Activated CD8-positive, alpha-beta T cell treated with anti-CD3 and anti-CD28 coated beads for 36 hours (primary cell): ENCODE measurements at regions not wholly inside any gene's neighbourhood (a gene's known extent, or its start where the extent isn't known, plus 50 kb on each side); places are given as distances from the start of the nearest gene placed in this dataset.

Experiments
- ATAC-seq: fragments of 200-7000 bp; cut with Tn5 transposase; one replicate; pipeline ENCODE4 v1.10.0; 2021; ENCODE audit warnings: mild to moderate bottlenecking, moderate library complexity
- CTCF ChIA-PET: fragments of 350-600 bp; sonication (Branson Sonifier 250); formaldehyde crosslinking; loops from one replicate; lab custom pipeline; 2021; ENCODE audit warnings: antibody characterized with exemption; lab: Charles Lee
- POLR2A ChIA-PET: fragments of 350-600 bp; sonication (Branson Sonifier 250); formaldehyde crosslinking; loops from one replicate; lab custom pipeline; 2021; ENCODE audit warnings: antibody characterized with exemption; lab: Charles Lee
- DNase-seq: peaks from one replicate; pipeline ENCODE4 v3.0.0-alpha.2; 2020
- H3K27ac Mint-ChIP-seq: one replicate; pipeline ENCODE4 v1.8.0; 2021; ENCODE audit warnings: mild to moderate bottlenecking, mixed read lengths
- H3K27me3 Mint-ChIP-seq: one replicate; pipeline ENCODE4 v1.8.0; 2021; ENCODE audit warnings: mixed read lengths
- H3K36me3 Mint-ChIP-seq: one replicate; pipeline ENCODE4 v1.8.0; 2021; ENCODE audit warnings: low read depth, mixed read lengths
- H3K4me1 Mint-ChIP-seq: one replicate; pipeline ENCODE4 v1.8.0; 2021; ENCODE audit warnings: low read depth, mixed read lengths
- H3K4me3 Mint-ChIP-seq: one replicate; pipeline ENCODE4 v1.8.0; 2021; ENCODE audit warnings: mild to moderate bottlenecking, moderate library complexity, mixed read lengths
- H3K9me3 Mint-ChIP-seq: one replicate; pipeline ENCODE4 v1.8.0; 2021; ENCODE audit warnings: mixed read lengths
- intact Hi-C: fragments of 100-400 bp; cut with micrococcal nuclease; formaldehyde crosslinking; loops from one replicate; pipeline ENCODE4 v1.10.0; 2022
- TF ChIP-seq, protein P1 (sequence below): fragments of 200-600 bp; IDR thresholded peaks from one replicate; pipeline ENCODE4 v1.8.0; 2022; ENCODE audit warnings: antibody characterized with exemption, mild to moderate bottlenecking

- intact Hi-C loops = no loop called here
- H3K9me3 Mint-ChIP-seq = peaks cover 7% of the 10 kb centered on the region
- POLR2A ChIA-PET = no interaction called here
These were observed 561.5 kb downstream of the SEMA5A start for GRCh38 chr5:8984386-8984785.

More at GRCh38 chr5:8984386-8984785, 561.5 kb downstream of the SEMA5A start:
- Mint-ChIP-seq H3K27ac (no peak overlapping the region), H3K4me3 (no peak overlapping the region), H3K4me1 (no peaks in the 10 kb centered on the region), H3K27me3 (no peaks in the 10 kb centered on the region), H3K36me3 (no peaks in the 10 kb centered on the region)
- DNase-seq (no peak), ATAC-seq (no peak)
- TF ChIP-seq, protein P1, sequence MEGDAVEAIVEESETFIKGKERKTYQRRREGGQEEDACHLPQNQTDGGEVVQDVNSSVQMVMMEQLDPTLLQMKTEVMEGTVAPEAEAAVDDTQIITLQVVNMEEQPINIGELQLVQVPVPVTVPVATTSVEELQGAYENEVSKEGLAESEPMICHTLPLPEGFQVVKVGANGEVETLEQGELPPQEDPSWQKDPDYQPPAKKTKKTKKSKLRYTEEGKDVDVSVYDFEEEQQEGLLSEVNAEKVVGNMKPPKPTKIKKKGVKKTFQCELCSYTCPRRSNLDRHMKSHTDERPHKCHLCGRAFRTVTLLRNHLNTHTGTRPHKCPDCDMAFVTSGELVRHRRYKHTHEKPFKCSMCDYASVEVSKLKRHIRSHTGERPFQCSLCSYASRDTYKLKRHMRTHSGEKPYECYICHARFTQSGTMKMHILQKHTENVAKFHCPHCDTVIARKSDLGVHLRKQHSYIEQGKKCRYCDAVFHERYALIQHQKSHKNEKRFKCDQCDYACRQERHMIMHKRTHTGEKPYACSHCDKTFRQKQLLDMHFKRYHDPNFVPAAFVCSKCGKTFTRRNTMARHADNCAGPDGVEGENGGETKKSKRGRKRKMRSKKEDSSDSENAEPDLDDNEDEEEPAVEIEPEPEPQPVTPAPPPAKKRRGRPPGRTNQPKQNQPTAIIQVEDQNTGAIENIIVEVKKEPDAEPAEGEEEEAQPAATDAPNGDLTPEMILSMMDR = no peak
- CTCF ChIA-PET = no interaction called here
